ENCODE measurements at regions not wholly inside any gene's neighbourhood (a gene's known extent, or its start where the extent isn't known, plus 50 kb on each side); places are given as distances from the start of the nearest gene placed in this dataset.

DNA sequence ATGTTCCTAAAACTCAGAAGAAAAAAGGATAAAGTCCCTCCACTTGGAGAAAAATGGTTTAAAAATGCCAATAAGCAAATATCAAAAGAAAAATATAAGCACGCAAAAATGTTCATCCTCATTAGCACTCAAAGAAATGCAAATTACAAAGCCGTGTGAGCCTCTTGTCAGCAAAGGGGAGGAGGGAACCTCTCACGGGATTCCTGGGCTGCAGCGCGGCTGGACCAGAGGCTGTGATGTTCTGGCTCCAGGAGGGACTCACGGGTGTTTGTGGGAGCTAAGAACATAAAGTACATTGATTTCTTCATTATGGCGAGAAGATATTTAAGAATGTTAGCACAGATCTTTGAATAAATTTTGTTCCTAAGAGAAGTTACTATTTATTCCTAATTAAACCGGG lies 1451.2 kb downstream of the BRD1 start:
- Histone ChIP-seq H3K27ac (ENCODE audit: low read length in 2 of 2) (no peak overlapping the region), H3K4me2 (replicated peaks; ENCODE audit: low read depth, low read length, poor library complexity, severe bottlenecking) (no peak overlapping the region), H3K4me1 (ENCODE audit: control insufficient read depth in 2 of 2, insufficient read depth in 2 of 2, low read length in 2 of 2) (no peaks in the 10 kb centered on the region), H3K4me3 (ENCODE audit: control extremely low read depth in 1 of 5, extremely low read depth in 1 of 5, insufficient read depth in 1 of 5, low read depth in 2 of 5, low read length in 4 of 5) (no peak overlapping the region), H2AFZ (ENCODE audit: insufficient read depth, low read depth, low read length, poor library complexity, severe bottlenecking) (no peak overlapping the region), H3K9me3 (ENCODE audit: control extremely low read depth in 1 of 3, control insufficient read depth in 2 of 3, insufficient read depth in 1 of 3, low read length in 2 of 3) (peaks cover 0 to 10% (median 0%) of the 10 kb centered on the region in 3 donors), H3K27me3 (replicated peaks in 1 of 4; ENCODE audit: control extremely low read depth in 1 of 4, control insufficient read depth in 3 of 4, insufficient read depth in 4 of 4, low read length in 3 of 4) (peaks cover 0 to 8% (median 2%) of the 10 kb centered on the region in 4 experiments), H3K79me2 (ENCODE audit: control insufficient read depth, insufficient read depth, low read length) (no peaks in the 10 kb centered on the region), H3K36me3 (replicated peaks in 1 of 2; ENCODE audit: control extremely low read depth in 1 of 2, control insufficient read depth in 1 of 2, extremely low read depth in 1 of 2, insufficient read depth in 2 of 2, low read length in 1 of 2) (no peaks in the 10 kb centered on the region), H3K9ac (ENCODE audit: low read length) (no peak overlapping the region), H4K20me1 (ENCODE audit: control insufficient read depth, insufficient read depth, low read length, poor library complexity, severe bottlenecking) (no peaks in the 10 kb centered on the region)
- Mint-ChIP-seq H3K9me3 (ENCODE audit: insufficient read depth) (no peaks in the 10 kb centered on the region), H3K27ac (no peak overlapping the region), H3K4me1 (no peaks in the 10 kb centered on the region), H3K27me3 (peaks cover 31% of the 10 kb centered on the region), H3K4me3 (no peak overlapping the region)
- ATAC-seq (ENCODE audit: low read depth) (no peak), DNase-seq (no peak)
- WGBS (ENCODE audit: insufficient coverage), result 6% methylated on average over 5 of the region's 8 CpGs
- ChIA-PET POLR2A (no interaction called here), CTCF (no interaction called here)
- intact Hi-C loops (cut with micrococcal nuclease), result no loop called here
- no peak for TF ChIP-seq EZH2 (IDR thresholded peaks at IDR 0.05; ENCODE audit: borderline replicate concordance, insufficient read depth, low read depth, low read length, poor library complexity, severe bottlenecking)
- TF ChIP-seq, protein P1, sequence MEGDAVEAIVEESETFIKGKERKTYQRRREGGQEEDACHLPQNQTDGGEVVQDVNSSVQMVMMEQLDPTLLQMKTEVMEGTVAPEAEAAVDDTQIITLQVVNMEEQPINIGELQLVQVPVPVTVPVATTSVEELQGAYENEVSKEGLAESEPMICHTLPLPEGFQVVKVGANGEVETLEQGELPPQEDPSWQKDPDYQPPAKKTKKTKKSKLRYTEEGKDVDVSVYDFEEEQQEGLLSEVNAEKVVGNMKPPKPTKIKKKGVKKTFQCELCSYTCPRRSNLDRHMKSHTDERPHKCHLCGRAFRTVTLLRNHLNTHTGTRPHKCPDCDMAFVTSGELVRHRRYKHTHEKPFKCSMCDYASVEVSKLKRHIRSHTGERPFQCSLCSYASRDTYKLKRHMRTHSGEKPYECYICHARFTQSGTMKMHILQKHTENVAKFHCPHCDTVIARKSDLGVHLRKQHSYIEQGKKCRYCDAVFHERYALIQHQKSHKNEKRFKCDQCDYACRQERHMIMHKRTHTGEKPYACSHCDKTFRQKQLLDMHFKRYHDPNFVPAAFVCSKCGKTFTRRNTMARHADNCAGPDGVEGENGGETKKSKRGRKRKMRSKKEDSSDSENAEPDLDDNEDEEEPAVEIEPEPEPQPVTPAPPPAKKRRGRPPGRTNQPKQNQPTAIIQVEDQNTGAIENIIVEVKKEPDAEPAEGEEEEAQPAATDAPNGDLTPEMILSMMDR (IDR thresholded peaks at IDR 0.05), result no peak

DNA sequence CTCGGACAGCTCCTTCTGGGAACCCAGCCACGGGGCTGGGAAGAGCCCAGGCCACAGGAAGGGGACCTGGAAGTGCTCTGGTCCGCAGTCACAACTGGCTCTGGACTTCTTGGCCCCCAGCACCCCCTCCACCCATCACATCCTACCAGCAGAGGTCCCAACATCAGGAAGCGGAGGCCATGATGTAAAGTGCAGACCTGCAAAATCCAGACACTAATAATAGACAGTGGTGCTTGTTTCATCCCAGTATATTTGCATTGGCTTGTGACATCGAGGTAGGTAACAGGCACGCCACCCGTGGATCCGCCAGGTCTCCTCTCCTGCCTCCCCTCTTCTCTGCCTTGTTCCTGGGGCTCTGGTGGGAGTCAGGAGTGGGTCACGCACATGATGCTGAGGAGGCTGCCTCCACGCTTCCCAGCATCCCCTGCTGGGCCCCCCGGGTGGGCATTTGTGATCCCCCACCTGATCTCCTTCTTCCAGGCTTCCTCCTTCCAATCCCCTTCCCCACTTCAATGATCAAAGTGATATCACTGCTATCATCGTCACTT lies 1454.0 kb downstream of the BRD1 start:
- H3K4me2 ChIP-seq (replicated peaks; ENCODE audit: low read depth, low read length, poor library complexity, severe bottlenecking), result no peak overlapping the region
- no peak overlapping the region for H3K27ac Mint-ChIP-seq
- H3K27ac ChIP-seq (ENCODE audit: low read length in 2 of 2), result no peak overlapping the region
- H3K27me3 Mint-ChIP-seq, result peaks cover 34% of the 10 kb centered on the region
- H3K36me3 ChIP-seq (replicated peaks in 1 of 2; ENCODE audit: control extremely low read depth in 1 of 2, control insufficient read depth in 1 of 2, extremely low read depth in 1 of 2, insufficient read depth in 2 of 2, low read length in 1 of 2), result no peaks in the 10 kb centered on the region
- no peaks in the 10 kb centered on the region for H4K20me1 ChIP-seq (ENCODE audit: control insufficient read depth, insufficient read depth, low read length, poor library complexity, severe bottlenecking)
- WGBS (ENCODE audit: insufficient coverage), result 80% methylated on average over 10 of the region's 12 CpGs
- H3K4me1 ChIP-seq (ENCODE audit: control insufficient read depth in 2 of 2, insufficient read depth in 2 of 2, low read length in 2 of 2), result no peaks in the 10 kb centered on the region
- no peak overlapping the region for H2AFZ ChIP-seq (ENCODE audit: insufficient read depth, low read depth, low read length, poor library complexity, severe bottlenecking)
- H3K79me2 ChIP-seq (ENCODE audit: control insufficient read depth, insufficient read depth, low read length), result no peaks in the 10 kb centered on the region
- peaks cover 0 to 8% (median 2%) of the 10 kb centered on the region in 4 experiments for H3K27me3 ChIP-seq (replicated peaks in 1 of 4; ENCODE audit: control extremely low read depth in 1 of 4, control insufficient read depth in 3 of 4, insufficient read depth in 4 of 4, low read length in 3 of 4)
- H3K9me3 ChIP-seq (ENCODE audit: control extremely low read depth in 1 of 3, control insufficient read depth in 2 of 3, insufficient read depth in 1 of 3, low read length in 2 of 3), result no peaks in the 10 kb centered on the region
- H3K4me3 Mint-ChIP-seq, result no peak overlapping the region
- DNase-seq (no peak), ATAC-seq (ENCODE audit: low read depth) (no peak)
- H3K4me1 Mint-ChIP-seq, result no peaks in the 10 kb centered on the region
- TF ChIP-seq EZH2 (IDR thresholded peaks at IDR 0.05; ENCODE audit: borderline replicate concordance, insufficient read depth, low read depth, low read length, poor library complexity, severe bottlenecking), result no peak
- TF ChIP-seq, protein P1 (IDR thresholded peaks at IDR 0.05), result no peak
- H3K4me3 ChIP-seq (ENCODE audit: control extremely low read depth in 1 of 5, extremely low read depth in 1 of 5, insufficient read depth in 1 of 5, low read depth in 2 of 5, low read length in 4 of 5), result no peak overlapping the region
- ChIA-PET POLR2A (no interaction called here), CTCF (no interaction called here)
- no peak overlapping the region for H3K9ac ChIP-seq (ENCODE audit: low read length)
- no peaks in the 10 kb centered on the region for H3K9me3 Mint-ChIP-seq (ENCODE audit: insufficient read depth)
- intact Hi-C loops (cut with micrococcal nuclease), result no loop called here
